NCI-H1092 treated with DMSO at 0.1 percent for 48 hours (cell line): ENCODE measurements at regions not wholly inside any gene's neighbourhood (a gene's known extent, or its start where the extent isn't known, plus 50 kb on each side); places are given as distances from the start of the nearest gene placed in this dataset.
"Not testable (repeated sequence)": the region's sequence is repeated elsewhere in the genome, so short reads cannot be mapped to it uniquely, and the experiment has no call there.

Experiments used
- DNase-seq: peaks from one replicate; lab custom pipeline; 2025; lab: John Stamatoyannopoulos, UW

DNA sequence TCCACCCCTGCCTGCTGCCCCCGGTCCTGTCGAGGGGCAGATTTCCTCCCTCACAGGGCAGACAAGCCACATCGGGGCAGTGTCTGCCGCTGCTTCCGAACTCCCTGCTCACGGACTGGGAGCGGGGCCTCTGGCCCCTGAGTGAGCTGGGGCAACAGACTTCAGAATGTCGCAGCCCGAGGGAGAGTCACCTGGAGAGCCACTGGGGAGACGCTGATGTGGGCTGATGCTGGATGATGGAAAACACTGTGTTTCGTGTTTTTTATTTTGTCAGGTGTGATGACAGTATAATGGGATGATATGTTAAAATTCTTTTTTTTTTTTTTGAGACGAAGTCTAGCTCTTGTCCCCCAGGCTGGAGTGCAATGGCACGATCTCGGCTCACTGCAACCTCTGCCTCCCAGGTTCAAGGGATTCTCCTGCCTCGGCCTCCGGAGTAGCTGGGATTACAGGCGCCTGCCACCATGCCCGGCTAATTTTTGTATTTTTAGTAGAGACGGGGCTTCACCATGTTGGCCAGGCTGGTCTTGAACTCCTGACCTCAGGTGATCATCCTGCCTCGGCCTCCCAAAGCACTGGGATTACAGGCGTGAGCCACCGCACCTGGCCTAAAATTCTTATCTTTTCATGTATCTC is 52.1 kb upstream of the SEPTIN5 start:
- DNase-seq = not testable (repeated sequence)

DNA sequence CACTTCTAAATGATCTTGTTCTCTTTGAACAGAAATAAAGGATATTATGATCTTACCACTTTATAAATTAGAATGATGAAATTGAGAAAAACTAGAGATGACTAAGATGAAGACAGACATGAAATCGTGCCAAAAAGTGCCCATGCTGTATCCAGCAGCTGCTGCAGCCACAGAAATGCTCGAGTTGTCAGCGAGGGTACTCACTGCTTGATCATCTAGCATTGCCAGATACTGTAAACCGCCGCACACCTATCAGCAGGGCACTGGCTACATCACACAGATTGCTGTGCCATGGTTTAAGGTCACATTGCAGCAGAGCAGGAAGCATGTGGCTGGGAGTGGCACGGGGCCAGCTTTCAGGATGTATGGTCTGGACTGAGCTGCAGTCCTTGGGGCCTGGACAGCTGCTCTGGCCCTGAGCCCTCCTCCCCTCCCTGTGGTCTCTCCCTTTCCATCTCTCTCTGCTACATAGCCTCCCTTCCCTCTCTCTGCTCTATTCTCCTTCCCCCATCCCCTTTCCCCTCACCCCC is 51.0 kb upstream of the SEPTIN5 start:
- peak; percentile 87 for DNase-seq

DNA sequence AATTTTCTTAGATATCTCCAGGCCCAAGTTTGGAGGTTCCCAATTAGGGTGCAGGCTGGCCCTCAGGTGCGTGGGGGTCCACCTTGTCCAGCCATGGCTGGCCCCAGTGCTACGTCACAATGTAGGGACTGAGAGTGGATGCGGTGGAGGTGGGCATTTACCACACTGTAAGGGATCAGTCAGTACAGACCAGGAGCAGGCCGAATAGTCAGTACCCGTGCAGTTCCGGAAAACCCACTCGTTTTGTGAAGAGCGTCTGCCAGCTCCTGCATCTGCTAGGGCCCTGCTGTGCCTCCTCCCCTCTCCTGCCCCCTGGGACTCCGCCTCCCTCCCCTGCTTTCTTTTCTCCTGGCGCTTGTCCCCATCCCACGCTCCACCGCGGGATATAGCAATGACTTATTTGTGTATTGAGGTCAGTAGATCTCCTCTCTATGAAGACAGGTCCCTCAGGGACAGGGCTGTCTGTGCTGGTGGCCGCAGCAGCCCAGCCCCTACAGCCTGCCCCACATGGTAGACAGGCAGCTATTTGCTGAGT is 50.4 kb upstream of the SEPTIN5 start:
- peak; percentile 85 for DNase-seq

DNA sequence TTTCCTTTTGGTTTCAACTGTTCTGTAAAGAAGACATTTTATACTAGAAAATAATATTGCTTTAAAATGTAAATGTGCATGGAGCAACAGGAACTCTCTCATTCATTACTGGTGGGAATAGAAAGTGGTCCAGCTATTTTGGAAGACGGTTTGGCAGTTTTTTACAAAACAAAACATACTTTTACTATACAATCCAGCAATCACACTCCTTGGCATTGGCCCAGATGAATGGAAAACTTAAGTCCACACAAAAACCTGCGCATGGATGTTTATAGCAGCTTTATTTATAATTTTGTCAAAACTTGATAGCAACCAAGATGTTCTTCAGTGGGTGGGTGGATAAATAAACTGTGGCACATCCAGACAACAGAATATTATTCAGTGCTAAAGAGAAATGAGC is 49.9 kb upstream of the SEPTIN5 start:
- no peak for DNase-seq
